ENCODE measurements at regions not wholly inside any gene's neighbourhood (a gene's known extent, or its start where the extent isn't known, plus 50 kb on each side); places are given as distances from the start of the nearest gene placed in this dataset.

GRCh38 chr4:147071209-147071740, 125.6 kb upstream of the TTC29 start:
- H3K27ac ChIP-seq: no peak overlapping the region
- ChIA-PET CTCF (no interaction called here), POLR2A (ENCODE audit: low non-redundant PET) (no interaction called here)
- no peak for DNase-seq (ENCODE audit: low spot score)
- TF ChIP-seq, protein P1, sequence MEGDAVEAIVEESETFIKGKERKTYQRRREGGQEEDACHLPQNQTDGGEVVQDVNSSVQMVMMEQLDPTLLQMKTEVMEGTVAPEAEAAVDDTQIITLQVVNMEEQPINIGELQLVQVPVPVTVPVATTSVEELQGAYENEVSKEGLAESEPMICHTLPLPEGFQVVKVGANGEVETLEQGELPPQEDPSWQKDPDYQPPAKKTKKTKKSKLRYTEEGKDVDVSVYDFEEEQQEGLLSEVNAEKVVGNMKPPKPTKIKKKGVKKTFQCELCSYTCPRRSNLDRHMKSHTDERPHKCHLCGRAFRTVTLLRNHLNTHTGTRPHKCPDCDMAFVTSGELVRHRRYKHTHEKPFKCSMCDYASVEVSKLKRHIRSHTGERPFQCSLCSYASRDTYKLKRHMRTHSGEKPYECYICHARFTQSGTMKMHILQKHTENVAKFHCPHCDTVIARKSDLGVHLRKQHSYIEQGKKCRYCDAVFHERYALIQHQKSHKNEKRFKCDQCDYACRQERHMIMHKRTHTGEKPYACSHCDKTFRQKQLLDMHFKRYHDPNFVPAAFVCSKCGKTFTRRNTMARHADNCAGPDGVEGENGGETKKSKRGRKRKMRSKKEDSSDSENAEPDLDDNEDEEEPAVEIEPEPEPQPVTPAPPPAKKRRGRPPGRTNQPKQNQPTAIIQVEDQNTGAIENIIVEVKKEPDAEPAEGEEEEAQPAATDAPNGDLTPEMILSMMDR (conservative IDR thresholded peaks at IDR 0.05; ENCODE audit: low read depth): no peak

- no peak overlapping the region for H3K27ac ChIP-seq
- no peak for DNase-seq (ENCODE audit: low spot score)
- TF ChIP-seq, protein P1 (conservative IDR thresholded peaks at IDR 0.05; ENCODE audit: low read depth): no peak
- ChIA-PET POLR2A (ENCODE audit: low non-redundant PET) (no interaction called here), CTCF (no interaction called here)
These were observed 130.5 kb upstream of the TTC29 start for GRCh38 chr4:147076179-147076578.

DNA sequence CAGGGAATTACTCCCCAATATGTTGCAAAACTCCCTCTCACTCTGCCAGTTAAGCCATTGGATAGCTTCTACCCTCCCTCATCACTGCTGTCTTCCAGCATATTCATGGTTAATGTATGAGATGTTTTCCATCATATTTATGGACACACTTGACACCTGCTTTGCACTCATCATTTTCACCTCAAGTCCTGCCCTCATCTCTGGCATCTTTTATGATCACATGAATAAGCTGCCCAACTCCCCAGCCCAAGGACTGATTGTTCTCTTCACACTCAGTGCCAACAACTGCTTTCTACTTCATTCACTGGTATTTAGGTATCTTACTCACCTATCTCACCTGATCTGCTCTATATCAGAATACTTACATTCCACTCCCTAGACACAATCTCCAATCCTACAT, 131.1 kb upstream of the TTC29 start:
- ChIA-PET POLR2A (ENCODE audit: low non-redundant PET) (no interaction called here), CTCF (interaction anchor here (0.6 kb wide), 2 partner anchors 790 to 1064 kb away, joined by 4 to 7 read pairs; no protein-coding TSS in a partner anchor)
- H3K27ac ChIP-seq: no peak overlapping the region
- DNase-seq (ENCODE audit: low spot score): no peak
- TF ChIP-seq, protein P1 (conservative IDR thresholded peaks at IDR 0.05; ENCODE audit: low read depth): no peak

- CTCF ChIA-PET: no interaction called here
- no peak overlapping the region for H3K27ac ChIP-seq
- DNase-seq (ENCODE audit: low spot score): no peak
- TF ChIP-seq, protein P1 (conservative IDR thresholded peaks at IDR 0.05; ENCODE audit: low read depth): no peak
- POLR2A ChIA-PET (ENCODE audit: low non-redundant PET): no interaction called here
These were observed 132.7 kb upstream of the TTC29 start for GRCh38 chr4:147078362-147078761.

GRCh38 chr4:147078875-147079658, 133.4 kb upstream of the TTC29 start:
- DNase-seq (ENCODE audit: low spot score): no peak
- ChIA-PET POLR2A (ENCODE audit: low non-redundant PET) (no interaction called here), CTCF (interaction anchor here (0.6 kb wide), 1 partner anchor 20 kb away, joined by 3 read pairs; no protein-coding TSS in a partner anchor)
- TF ChIP-seq, protein P1 (conservative IDR thresholded peaks at IDR 0.05; ENCODE audit: low read depth): no peak
- no peak overlapping the region for H3K27ac ChIP-seq

DNA sequence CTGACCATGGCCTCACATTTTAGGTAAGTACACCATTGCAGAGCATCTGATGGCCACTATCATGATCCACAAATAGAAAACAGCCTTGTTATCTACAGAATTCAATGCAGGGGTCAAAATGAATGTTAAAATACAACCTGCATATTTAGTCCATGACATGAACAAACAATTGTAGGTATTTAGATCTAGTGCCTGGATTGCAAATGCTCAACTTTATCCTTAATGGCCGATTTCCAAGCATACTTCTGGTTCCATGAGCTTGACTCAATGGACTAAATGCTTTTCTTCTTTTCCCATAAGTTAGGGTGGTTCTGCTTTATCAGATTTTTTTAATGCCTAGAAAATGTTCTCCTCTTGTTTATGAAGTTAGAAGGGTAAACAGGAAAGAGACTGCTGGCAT, 139.2 kb upstream of the TTC29 start:
- TF ChIP-seq, protein P1 (conservative IDR thresholded peaks at IDR 0.05; ENCODE audit: low read depth): no peak
- H3K27ac ChIP-seq: no peak overlapping the region
- POLR2A ChIA-PET (ENCODE audit: low non-redundant PET): no interaction called here
- no peak for DNase-seq (ENCODE audit: low spot score)
- CTCF ChIA-PET: no interaction called here

All from RWPE1 (cell line).